ENCODE measurements at regions not wholly inside any gene's neighbourhood (a gene's known extent, or its start where the extent isn't known, plus 50 kb on each side); places are given as distances from the start of the nearest gene placed in this dataset.

GRCh38 chr4:4808086-4808485 is 51.4 kb upstream of the MSX1 start:
- no peak overlapping the region for H3K27ac ChIP-seq
- TF ChIP-seq ZFX (IDR thresholded peaks at IDR 0.05; ENCODE audit: borderline replicate concordance) = no peak
- TF ChIP-seq CTCF (IDR thresholded peaks at IDR 0.05) = no peak

DNA sequence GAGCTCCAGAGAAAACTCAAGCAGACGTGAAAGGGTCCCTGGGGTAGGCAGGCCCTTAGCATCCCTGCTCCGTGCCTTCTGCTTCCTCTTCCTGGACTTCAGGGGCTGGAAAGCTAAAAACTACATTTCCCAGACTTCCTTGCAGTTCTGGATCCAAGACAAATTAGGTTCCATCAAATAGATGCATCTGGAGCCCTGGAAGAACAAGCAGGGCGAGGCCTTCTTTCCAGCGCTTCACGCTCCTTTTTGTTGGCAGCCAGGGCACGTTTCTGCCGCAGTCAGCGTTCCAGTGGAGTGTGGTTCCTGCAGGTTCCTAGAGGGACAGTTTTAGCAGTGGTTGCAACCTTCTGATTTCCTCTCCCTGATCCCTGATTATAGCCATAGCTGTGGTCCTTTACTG is 53.6 kb upstream of the MSX1 start:
- H3K27ac ChIP-seq = no peak overlapping the region
- no peak for TF ChIP-seq ZFX (IDR thresholded peaks at IDR 0.05; ENCODE audit: borderline replicate concordance)
- TF ChIP-seq CTCF (IDR thresholded peaks at IDR 0.05) = no peak

- H3K27ac ChIP-seq = no peak overlapping the region
- TF ChIP-seq ZFX (IDR thresholded peaks at IDR 0.05; ENCODE audit: borderline replicate concordance) (no peak), CTCF (IDR thresholded peaks at IDR 0.05) (no peak)
Observed at GRCh38 chr4:4803912-4804296, 55.6 kb upstream of the MSX1 start.

- TF ChIP-seq ZFX (IDR thresholded peaks at IDR 0.05; ENCODE audit: borderline replicate concordance) (no peak), CTCF (IDR thresholded peaks at IDR 0.05) (no peak)
- no peak overlapping the region for H3K27ac ChIP-seq
Observed at GRCh38 chr4:4803216-4803911, 56.1 kb upstream of the MSX1 start.

- TF ChIP-seq CTCF (IDR thresholded peaks at IDR 0.05) = no peak
- no peak for TF ChIP-seq ZFX (IDR thresholded peaks at IDR 0.05; ENCODE audit: borderline replicate concordance)
- H3K27ac ChIP-seq = no peak overlapping the region
Observed at GRCh38 chr4:4800646-4801408, 58.6 kb upstream of the MSX1 start.

DNA sequence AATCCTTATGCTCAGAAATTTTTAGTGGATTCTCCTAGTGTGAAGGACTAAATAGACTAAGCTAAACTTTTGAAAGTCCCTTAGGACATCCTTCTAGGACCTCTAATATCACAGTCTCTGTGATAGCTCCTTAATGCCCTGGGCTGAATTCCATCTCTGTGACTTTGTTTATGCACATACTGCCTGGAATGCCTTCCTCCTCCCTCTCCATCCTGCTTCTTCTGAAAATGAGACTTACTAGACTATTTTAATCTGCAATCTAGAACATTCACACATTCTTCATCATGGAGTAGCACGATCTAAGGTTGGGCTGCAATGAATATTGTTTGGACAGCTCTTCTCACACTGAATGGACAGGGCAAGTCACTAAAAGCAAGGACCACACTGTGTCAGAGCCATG is 65.0 kb upstream of the MSX1 start:
- TF ChIP-seq ZFX (IDR thresholded peaks at IDR 0.05; ENCODE audit: borderline replicate concordance) (no peak), CTCF (IDR thresholded peaks at IDR 0.05) (no peak)

DNA sequence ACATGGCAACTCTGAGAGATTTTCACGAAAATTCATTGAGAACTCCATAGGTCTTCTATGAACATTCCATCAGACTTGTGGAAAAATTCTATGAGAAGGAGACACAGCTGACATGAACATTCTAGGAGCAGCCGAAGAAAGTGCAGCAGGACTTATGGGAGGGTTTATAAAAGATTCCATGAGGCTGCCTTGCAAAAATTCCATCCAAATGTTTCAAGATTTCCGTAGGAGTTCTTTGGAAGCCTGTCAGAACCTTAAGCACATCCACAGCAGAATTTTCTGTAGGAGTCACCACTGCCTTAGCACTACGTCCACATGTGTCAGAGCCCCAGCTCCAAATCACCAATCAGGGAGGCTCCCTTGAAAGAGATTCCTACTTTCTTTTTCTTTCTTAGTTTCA is 67.0 kb upstream of the MSX1 start:
- H3K27ac ChIP-seq = no peak overlapping the region
- TF ChIP-seq CTCF (IDR thresholded peaks at IDR 0.05) = no peak
- TF ChIP-seq ZFX (IDR thresholded peaks at IDR 0.05; ENCODE audit: borderline replicate concordance) = no peak

More for the DNA sequence above, 65.0 kb upstream of the MSX1 start:
- no peak overlapping the region for H3K27ac ChIP-seq
